ENCODE measurements at regions not wholly inside any gene's neighbourhood (a gene's known extent, or its start where the extent isn't known, plus 50 kb on each side); places are given as distances from the start of the nearest gene placed in this dataset.

DNA sequence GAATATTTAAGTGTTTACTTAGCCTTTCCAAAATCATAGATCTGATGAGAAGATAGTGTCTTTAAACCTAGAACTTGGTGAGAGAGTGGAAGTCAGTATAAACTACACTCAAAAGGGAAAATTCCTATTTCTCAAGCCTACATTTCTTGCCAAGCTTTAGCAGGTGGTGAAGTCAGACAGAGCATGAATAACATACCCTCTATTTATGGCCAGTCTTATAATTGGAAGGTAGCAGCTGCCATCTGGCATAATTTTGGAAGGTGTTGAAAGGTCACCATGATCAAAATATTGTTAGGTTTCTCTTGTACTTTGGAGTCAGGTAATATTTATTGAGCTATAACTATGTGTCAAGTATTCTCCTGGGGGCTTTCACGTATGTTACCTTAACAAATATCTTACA is 729.3 kb upstream of the KIF2B start:
- no peak overlapping the region for H3K4me3 ChIP-seq (ENCODE audit: control insufficient read depth, low read depth, low read length)
- TF ChIP-seq, protein P1, sequence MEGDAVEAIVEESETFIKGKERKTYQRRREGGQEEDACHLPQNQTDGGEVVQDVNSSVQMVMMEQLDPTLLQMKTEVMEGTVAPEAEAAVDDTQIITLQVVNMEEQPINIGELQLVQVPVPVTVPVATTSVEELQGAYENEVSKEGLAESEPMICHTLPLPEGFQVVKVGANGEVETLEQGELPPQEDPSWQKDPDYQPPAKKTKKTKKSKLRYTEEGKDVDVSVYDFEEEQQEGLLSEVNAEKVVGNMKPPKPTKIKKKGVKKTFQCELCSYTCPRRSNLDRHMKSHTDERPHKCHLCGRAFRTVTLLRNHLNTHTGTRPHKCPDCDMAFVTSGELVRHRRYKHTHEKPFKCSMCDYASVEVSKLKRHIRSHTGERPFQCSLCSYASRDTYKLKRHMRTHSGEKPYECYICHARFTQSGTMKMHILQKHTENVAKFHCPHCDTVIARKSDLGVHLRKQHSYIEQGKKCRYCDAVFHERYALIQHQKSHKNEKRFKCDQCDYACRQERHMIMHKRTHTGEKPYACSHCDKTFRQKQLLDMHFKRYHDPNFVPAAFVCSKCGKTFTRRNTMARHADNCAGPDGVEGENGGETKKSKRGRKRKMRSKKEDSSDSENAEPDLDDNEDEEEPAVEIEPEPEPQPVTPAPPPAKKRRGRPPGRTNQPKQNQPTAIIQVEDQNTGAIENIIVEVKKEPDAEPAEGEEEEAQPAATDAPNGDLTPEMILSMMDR (IDR thresholded peaks at IDR 0.05; ENCODE audit: control insufficient read depth, insufficient read depth, low read depth, low read length, missing control alignments), result no peak
- DNase-seq (ENCODE audit: low read depth), result no peak

DNA sequence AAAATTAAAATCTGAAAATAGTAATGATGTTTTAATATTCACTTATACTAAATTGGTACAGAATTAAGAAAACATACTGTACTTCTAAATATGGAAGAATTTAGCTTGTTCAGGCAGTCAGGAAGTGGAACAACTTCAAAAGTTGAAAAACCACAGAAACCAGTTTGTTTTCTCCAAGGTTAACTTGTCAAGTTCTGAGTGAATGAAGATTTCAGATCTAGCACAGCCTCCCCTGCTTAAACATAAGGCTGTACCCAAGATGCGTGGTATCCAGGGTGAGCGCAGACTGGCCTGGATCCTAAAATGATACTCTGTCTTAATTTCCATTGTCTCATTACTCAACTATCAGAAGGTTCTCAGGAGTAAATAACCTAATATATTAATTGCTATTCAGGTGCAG is 730.7 kb upstream of the KIF2B start:
- TF ChIP-seq, protein P1 (IDR thresholded peaks at IDR 0.05; ENCODE audit: control insufficient read depth, insufficient read depth, low read depth, low read length, missing control alignments), result no peak
- no peak overlapping the region for H3K4me3 ChIP-seq (ENCODE audit: control insufficient read depth, low read depth, low read length)
- DNase-seq (ENCODE audit: low read depth), result no peak

DNA sequence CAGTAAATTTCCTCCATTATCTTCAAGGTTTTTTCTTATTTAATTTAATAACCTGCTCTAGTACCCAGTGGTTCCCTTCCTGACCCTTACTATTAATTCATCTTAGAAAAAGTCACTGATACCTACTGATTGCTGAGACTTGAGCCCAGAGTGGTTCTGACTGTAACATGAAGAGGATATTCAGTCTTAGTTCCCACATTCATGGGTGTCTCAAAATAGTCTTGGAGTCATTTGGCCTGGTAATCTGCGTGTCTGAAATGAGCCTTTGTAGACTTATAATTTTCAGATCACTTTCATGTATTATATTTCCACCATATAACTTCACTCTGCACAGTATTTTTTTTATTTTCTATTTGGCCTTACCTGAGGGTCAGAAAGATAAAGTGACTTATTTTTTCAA is 732.0 kb upstream of the KIF2B start:
- DNase-seq (ENCODE audit: low read depth), result no peak
- TF ChIP-seq, protein P1 (IDR thresholded peaks at IDR 0.05; ENCODE audit: control insufficient read depth, insufficient read depth, low read depth, low read length, missing control alignments), result no peak
- no peak overlapping the region for H3K4me3 ChIP-seq (ENCODE audit: control insufficient read depth, low read depth, low read length)

DNA sequence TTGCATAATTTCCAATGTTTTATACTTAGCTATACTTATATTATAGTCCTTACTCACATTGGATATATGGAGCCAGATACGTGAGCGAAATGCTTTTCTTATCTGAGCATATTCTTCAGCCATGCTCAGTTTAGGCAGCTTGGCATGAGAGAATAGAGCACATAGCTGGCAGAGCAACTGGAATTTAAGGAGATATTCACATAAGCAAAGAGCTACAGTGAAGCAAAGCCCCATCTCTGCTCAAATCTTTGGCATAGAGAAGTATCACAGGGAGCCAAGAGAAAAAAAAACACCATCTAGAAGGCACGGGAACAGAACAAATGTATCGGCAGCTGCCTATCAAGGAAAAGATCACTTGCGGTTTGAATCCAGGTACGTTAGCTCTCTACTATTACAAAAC is 734.2 kb upstream of the KIF2B start:
- no peak for DNase-seq (ENCODE audit: low read depth)
- TF ChIP-seq, protein P1 (IDR thresholded peaks at IDR 0.05; ENCODE audit: control insufficient read depth, insufficient read depth, low read depth, low read length, missing control alignments), result no peak
- H3K4me3 ChIP-seq (ENCODE audit: control insufficient read depth, low read depth, low read length), result no peak overlapping the region

DNA sequence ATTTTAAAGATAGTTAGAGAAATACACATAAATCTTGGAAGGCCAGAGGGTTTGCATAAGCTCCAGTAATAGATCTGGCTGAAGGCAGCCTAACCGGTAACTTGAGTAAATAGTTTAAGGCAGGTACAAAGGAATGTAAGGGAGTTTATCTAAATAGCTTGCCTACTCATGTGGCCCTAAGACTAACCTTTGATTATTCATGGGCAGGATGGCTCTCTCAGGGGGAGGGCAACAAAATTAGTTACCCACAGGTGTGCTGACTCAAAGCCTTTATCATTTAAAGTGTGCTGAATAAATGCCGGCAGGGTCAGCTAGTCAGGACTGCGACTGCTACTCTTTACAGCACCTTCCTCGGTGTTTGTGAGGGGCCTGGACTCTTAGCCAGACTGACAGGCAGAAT is 761.3 kb upstream of the KIF2B start:
- TF ChIP-seq, protein P1 (IDR thresholded peaks at IDR 0.05; ENCODE audit: control insufficient read depth, insufficient read depth, low read depth, low read length, missing control alignments), result no peak
- no peak overlapping the region for H3K4me3 ChIP-seq (ENCODE audit: control insufficient read depth, low read depth, low read length)
- no peak for DNase-seq (ENCODE audit: low read depth)

DNA sequence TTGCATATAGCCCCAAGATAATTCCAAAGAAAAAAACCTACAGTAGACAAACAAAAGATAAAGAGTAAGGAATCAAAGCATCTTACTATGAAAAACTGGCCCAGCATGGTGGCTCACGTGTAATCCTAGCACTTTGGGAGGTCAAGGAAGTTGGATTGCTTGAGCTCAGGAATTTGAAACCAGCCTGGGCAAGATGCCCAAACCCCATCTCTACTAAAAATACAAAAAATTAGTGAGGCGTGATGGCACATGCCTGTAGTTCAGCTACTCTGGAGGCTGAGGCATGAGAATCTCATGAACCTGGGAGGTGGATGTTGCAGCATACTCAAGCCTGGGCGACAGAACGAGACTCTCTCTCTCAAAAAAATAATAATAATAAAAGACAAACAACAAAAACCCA is 764.7 kb upstream of the KIF2B start:
- no peak overlapping the region for H3K4me3 ChIP-seq (ENCODE audit: control insufficient read depth, low read depth, low read length)
- DNase-seq (ENCODE audit: low read depth), result no peak
- TF ChIP-seq, protein P1 (IDR thresholded peaks at IDR 0.05; ENCODE audit: control insufficient read depth, insufficient read depth, low read depth, low read length, missing control alignments), result no peak

DNA sequence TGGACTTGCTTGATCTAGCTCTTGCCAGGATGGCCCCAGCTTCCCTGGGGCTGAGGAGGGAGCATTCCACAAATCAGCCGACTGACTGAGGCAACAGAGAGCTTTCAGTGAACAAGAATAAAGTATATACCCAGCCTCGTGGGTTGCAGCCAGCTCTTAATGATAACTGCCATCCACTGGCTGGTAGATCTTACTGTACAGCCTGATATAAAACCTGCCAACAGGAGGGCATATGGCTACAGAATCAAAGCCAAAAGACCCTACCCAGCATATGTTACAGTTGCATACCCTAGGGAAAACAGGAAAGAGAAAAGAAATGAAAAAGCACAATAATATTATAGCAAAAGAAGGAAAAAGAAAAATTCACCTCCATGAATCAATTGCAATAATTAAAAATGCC is 775.9 kb upstream of the KIF2B start:
- TF ChIP-seq, protein P1 (IDR thresholded peaks at IDR 0.05; ENCODE audit: control insufficient read depth, insufficient read depth, low read depth, low read length, missing control alignments), result no peak
- no peak for DNase-seq (ENCODE audit: low read depth)
- no peak overlapping the region for H3K4me3 ChIP-seq (ENCODE audit: control insufficient read depth, low read depth, low read length)

Measured in AG09309 (cell line).